ENCODE measurements at regions not wholly inside any gene's neighbourhood (a gene's known extent, or its start where the extent isn't known, plus 50 kb on each side); places are given as distances from the start of the nearest gene placed in this dataset.
"Not testable (repeated sequence)": the region's sequence is repeated elsewhere in the genome, so short reads cannot be mapped to it uniquely, and the experiment has no call there.

- Histone ChIP-seq H3K4me3 (replicated peaks in 1 of 3) (no peak overlapping the region), H3K27ac (no peak overlapping the region), H3K36me3 (no peaks in the 10 kb centered on the region), H3K4me1 (no peaks in the 10 kb centered on the region), H3K9me3 (no peaks in the 10 kb centered on the region), H3K27me3 (no peaks in the 10 kb centered on the region)
- TF ChIP-seq CTCF (IDR thresholded peaks at IDR 0.05) = no peak
- no peak for TF ChIP-seq POLR2A (IDR thresholded peaks at IDR 0.05)
- intact Hi-C loops (cut with DNase I) = no loop called here
- DNase-seq = no peak
- 88 to 89% methylated on average over 2 of the region's 2 CpGs for WGBS, 2 donors
These were observed 1812.9 kb downstream of the PLA2G4A start for GRCh38 chr1:188641566-188642211.

- 36 to 39% methylated on average over 5 of the region's 5 CpGs for WGBS, 2 donors
- TF ChIP-seq CTCF (IDR thresholded peaks at IDR 0.05) (peak in 4 of 6 experiments; percentile 20 to 38 (median 31)), POLR2A (IDR thresholded peaks at IDR 0.05) (no peak)
- Histone ChIP-seq H3K4me3 (replicated peaks in 1 of 3) (no peak overlapping the region), H3K9me3 (no peaks in the 10 kb centered on the region), H3K4me1 (no peaks in the 10 kb centered on the region), H3K27ac (no peak overlapping the region), H3K36me3 (no peaks in the 10 kb centered on the region), H3K27me3 (no peaks in the 10 kb centered on the region)
- intact Hi-C loops (cut with DNase I) = no loop called here
- peak; percentile 56 to 68 for DNase-seq
These were observed 1814.0 kb downstream of the PLA2G4A start for GRCh38 chr1:188642704-188643103.

GRCh38 chr1:188652678-188653077, 1823.9 kb downstream of the PLA2G4A start:
- no peaks in the 10 kb centered on the region for H3K9me3 ChIP-seq
- no peaks in the 10 kb centered on the region for H3K4me1 ChIP-seq
- no peak overlapping the region for H3K4me3 ChIP-seq (replicated peaks in 1 of 3)
- no peaks in the 10 kb centered on the region for H3K36me3 ChIP-seq
- no peak for TF ChIP-seq CTCF (IDR thresholded peaks at IDR 0.05)
- no peak for TF ChIP-seq POLR2A (IDR thresholded peaks at IDR 0.05)
- intact Hi-C loops (cut with DNase I) = no loop called here
- no peak overlapping the region for H3K27ac ChIP-seq
- no peaks in the 10 kb centered on the region for H3K27me3 ChIP-seq
- 36 to 53% methylated on average over 1 of the region's 1 CpG for WGBS, 2 donors
- DNase-seq = no peak

- 96% methylated on average over 16 of the region's 16 CpGs for WGBS, 2 donors
These were observed 1821.7 kb downstream of the BRINP3 start for GRCh38 chr1:188655966-188656365.

GRCh38 chr1:188660572-188660971, 1817.1 kb downstream of the BRINP3 start:
- Histone ChIP-seq H3K27ac (no peak overlapping the region), H3K27me3 (no peaks in the 10 kb centered on the region), H3K4me1 (no peaks in the 10 kb centered on the region), H3K36me3 (no peaks in the 10 kb centered on the region), H3K4me3 (replicated peaks in 1 of 3) (no peak overlapping the region), H3K9me3 (no peaks in the 10 kb centered on the region)
- TF ChIP-seq POLR2A (IDR thresholded peaks at IDR 0.05) = no peak
- no peak for TF ChIP-seq CTCF (IDR thresholded peaks at IDR 0.05)
- intact Hi-C loops (cut with DNase I) = no loop called here
- DNase-seq = no peak

More at GRCh38 chr1:188655966-188656365, 1821.7 kb downstream of the BRINP3 start:
- intact Hi-C loops (cut with DNase I); H3K27me3 ChIP-seq; DNase-seq; H3K4me1 ChIP-seq; H3K9me3 ChIP-seq; H3K36me3 ChIP-seq; H3K4me3 ChIP-seq (replicated peaks in 1 of 3); H3K27ac ChIP-seq: not testable (repeated sequence)
